Activated gamma-delta T cell treated with anti-CD3 and anti-CD28 coated beads, Interleukin-2, amount 50 U/mL, for 16 hours (primary cell): ENCODE measurements at regions not wholly inside any gene's neighbourhood (a gene's known extent, or its start where the extent isn't known, plus 50 kb on each side); places are given as distances from the start of the nearest gene placed in this dataset.
A peak's percentile ranks its signal among the peaks of the same experiment; 100 is the strongest.

Experiments used
- DNase-seq: peaks from one replicate; pipeline ENCODE4 v3.0.0-alpha.2; 2020; ENCODE audit warnings: low read depth

DNA sequence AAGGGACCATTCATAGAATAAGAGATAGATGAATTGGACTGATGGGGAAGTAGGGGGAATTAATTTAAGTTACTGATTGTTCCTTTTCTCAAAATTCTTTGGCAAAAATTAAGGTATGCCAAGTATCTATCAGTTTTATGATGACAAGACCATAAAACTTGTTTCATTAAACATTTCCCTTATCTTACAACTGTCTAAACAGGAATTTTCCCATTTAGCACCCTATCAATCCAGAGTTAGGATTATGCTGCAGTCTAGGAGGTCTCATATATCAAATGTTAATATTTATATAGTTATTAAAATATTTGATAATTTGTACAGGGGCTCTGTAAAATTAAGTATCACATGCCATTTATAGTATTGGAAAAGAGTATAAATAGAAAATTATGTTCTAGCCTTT is 51.5 kb upstream of the ARID1B start:
- DNase-seq: no peak

DNA sequence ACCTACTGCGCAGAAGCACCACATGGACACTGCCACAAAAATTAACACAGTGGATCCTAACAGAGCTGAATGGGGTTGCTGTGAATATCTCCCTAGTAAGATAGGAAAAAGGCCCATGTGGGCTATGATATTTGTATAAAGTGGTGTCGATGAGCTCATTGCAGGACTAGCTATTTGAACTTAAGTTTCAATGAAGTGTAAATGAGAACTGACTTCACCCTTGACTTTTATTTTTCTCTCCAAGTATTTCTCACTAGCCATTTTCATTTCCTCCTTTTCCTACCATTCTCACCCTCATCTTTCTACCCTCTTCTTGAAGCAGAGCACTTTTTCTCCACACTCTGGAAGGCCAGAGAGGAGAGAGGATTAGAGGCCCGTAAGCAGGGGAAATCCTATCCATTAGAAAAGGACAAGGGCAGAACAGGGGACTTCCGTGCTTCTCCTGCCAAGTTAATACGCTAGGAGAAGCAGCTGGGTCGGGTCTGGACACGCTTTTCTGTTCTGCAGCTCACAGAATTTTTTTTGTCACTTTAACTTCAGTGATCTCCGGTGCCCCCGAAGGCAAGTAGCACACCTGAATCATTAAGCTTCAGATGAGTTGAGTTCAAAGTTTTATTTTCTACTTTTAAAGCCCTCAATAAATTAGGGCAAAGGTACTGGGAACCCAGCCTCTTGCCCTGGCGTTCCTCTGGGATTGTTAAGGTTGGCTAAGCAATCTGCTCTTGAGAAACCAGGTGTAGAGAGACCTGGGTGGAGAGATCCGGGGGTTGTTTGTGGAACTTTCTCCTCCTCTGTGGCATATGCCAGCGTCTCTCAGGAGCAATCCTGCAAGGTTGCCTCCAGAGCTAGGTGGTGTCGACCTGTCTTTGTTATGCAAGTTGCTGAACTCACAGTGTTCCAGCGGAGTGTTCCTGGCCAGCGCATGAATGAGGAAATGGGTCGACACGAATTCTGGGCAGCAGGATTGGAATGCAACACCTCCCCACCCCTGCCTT is 56.2 kb upstream of the ARID1B start:
- no peak for DNase-seq

DNA sequence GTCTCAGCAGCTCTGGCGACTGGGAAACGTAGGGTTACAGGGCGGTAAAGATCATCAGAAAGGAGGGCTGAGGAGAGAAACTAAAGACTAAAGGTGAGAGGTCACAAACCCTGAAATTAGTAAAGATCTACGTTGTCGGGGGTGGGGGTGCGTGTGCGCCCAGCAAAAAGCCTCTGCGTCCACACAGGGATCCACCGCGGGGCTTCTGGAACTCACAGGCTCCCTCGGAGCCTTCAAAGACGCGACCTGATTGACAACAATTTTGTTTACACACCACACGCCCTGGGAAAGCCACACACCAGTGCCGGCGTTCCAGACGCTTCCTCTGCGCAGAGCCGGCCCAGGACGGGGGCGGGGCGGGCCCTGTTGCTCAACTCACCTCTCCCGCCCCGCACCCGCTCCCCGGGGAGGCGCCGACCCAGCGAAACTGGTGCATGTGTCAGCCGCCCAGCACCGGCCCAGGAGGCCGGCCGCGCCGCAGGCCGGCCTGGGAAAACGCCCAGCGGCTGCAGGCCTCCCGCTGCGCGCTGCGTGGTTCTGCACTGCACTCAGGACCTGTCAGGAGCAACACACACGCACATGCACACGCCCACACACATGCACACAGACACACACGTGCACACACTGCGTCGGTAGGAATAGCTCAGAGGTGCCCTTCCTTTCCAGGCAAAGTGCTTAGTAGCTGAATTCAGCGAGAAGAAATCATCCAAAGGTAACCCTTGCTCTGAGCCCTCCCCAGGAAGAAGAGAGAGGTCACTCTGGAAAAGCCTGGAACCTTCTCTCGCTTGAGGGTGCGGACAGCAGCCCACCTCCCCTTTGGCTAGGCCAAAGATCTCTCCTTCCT is 57.2 kb upstream of the ARID1B start:
- peak; percentile 43 for DNase-seq

DNA sequence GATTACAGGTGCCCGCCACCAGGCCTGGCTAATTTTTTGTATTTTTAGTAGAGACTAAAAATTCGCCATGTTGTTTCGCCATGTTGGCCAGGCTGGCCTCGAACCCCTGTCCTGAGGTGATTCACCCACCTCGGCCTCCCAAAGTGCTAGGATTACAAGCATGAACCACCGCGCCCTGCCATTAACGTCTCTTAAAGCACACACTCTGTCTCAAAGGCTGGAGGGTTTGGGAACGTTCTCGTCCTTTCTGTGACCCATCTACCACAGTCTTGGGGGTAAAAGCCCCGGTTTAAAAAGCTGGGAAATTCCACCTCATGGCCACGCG is 57.8 kb upstream of the ARID1B start:
- DNase-seq: no peak

DNA sequence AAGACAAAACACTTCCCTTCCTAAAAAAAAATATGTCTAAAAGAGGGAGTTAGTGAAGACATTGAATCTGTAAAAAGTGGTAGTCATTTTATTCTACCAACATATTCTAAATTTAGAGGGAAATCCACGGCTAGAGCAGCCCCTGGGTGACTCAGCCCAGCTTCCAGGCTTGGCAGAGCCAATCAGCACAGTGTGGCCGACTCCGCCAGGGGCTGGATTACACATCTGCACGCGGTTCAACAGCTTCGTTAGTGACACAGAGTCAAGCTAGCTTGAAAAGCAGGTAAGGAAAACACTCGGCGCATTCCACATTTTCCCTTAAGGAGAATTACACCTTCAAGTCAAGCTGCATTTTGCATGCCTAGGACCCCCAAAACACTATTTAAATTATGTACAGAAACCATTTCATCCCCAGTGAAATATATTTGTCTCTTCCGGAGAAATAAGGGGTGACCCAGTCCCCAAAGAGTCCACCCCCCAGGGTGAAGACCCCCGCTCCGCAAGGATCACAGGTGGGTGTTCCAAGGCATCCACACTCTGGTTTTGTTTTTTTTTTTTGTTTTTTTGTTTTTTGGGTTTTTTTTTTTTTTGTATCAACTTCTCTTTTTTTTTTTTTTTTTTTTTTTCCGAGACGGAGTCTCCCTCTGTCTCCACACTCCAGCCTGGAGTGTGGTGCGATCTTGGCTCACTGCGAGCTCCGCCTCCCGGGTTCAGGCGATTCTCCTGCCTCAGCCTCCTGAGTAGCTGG is 58.4 kb upstream of the ARID1B start:
- no peak for DNase-seq

DNA sequence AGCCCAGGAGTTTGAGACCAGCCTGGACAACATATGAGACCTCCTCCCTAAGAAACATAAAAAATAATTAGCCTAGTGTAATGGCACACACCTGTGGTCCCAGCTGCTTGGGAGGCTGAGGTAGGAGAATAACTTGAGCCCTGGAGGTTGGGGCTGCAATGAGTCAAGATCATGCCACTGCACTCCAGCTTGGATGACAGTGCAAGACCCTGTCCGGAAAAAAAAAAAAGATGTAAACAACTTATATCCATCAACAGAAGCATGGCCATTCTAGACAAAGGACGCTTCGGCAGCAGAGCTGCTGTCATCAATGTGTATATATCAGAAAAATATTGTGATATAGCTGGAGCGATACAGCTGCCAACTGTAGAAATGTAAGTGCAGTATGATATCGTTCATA is 59.6 kb upstream of the ARID1B start:
- no peak for DNase-seq

DNA sequence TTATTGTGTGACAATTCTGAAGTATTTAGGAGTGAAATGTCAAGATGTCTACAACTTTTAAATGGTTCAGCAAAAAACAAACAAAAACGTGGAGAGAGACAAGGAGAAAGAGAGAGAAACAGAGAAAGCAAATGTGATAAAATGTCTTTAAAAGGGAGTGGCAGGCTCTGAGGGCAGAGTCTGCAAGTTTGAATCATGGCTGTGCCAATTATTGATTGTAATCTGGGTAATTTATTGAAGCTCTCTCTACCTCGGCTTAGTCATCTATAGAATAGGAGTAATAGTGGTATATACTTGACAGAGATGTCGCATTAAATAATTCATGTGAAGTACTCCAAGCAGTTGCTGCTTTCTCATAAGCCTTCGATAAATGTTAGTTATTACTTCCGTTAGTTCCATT is 61.3 kb upstream of the ARID1B start:
- no peak for DNase-seq

DNA sequence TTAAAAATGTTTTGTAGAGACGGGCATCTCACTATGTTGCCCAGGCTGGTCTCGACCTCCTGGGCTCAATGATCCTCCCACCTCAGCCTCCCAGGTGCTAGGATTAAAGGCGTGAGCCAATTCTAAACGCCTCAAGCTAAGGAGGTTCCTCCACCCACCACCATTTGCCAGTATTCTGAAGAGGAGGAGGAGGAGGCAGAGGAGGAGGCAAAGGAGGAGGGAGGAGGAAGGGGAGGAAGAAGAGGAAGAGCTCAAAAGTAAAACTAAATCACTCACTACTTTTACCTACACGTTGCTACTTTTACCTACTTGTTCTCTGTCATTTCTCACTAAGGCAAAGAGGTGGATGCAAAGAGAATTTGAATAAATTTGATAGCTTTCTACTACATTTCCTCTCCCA is 63.6 kb upstream of the ARID1B start:
- DNase-seq: no peak

DNA sequence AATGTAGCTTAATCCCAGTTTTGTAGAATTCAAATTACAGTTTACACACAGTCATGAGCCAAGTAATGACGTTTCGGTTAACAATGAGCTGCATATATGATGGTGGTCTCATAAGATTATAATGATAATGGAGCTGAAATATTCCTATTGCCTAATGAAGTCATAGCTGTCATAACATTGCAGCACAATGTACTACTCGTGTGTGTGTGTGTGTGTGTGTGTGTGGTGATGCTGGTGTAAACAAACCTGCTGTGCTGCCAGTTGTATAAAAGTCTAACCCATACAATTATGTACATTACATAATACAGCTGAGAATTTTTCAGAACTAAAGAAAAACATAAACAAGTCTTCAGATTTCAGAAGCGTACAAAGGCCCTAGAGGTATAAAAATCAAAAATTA is 66.7 kb upstream of the ARID1B start:
- DNase-seq: no peak

DNA sequence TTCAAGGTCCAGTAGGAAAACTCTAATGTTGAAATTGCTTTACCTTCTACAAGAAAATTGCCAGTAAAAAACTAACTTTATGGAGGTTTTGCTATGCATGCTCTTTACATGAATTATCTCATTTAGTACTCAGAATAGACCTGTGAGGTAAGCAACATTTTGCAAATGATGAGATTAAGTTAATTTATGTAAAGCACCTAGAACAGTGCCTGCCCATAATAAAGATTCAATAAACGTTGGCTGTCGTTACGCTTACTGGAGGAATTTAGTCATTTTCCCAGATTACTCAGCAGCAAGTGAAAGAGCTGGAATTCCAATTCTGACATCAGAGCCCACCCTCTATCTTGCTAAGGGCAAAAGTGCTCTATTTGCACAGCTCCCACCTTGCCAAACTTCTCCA is 69.4 kb upstream of the ARID1B start:
- no peak for DNase-seq

DNA sequence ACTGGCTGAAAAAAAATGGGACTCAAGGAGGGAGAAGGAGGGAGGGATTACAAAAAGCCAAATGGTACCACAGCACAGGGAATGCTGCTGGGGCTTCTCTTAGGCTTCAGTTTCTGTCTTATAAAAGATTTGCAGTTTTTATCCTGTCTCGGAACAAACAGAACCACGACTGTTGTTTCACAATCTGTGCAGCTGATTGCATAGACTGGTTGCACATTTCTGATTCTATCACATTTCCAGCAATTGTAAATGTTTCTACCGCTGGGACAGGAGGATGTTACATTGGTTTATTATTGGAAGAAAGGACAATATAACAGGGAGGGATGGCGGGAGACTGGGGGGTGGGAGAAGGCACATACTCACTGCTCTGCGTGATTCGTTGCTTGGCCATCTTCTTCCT is 73.5 kb upstream of the ARID1B start:
- no peak for DNase-seq

DNA sequence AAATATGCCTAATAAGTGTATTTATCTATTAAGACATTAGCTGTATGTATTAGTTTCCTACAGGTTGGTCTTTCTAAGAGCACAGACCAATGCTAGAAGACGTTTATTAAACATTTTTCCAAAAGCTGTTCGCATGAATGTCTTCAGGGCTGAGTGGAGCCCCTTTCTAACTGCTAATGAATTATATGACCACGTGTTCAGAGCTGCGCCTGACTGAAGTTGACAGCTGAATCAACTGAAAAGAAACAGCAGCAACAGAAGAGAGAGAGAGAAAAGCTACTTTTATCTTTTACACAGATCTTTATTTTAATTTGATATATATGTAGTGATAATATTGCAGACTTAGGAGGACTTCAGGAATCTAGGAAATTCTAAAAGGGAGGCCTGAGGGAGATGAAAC is 75.2 kb upstream of the ARID1B start:
- DNase-seq: no peak

DNA sequence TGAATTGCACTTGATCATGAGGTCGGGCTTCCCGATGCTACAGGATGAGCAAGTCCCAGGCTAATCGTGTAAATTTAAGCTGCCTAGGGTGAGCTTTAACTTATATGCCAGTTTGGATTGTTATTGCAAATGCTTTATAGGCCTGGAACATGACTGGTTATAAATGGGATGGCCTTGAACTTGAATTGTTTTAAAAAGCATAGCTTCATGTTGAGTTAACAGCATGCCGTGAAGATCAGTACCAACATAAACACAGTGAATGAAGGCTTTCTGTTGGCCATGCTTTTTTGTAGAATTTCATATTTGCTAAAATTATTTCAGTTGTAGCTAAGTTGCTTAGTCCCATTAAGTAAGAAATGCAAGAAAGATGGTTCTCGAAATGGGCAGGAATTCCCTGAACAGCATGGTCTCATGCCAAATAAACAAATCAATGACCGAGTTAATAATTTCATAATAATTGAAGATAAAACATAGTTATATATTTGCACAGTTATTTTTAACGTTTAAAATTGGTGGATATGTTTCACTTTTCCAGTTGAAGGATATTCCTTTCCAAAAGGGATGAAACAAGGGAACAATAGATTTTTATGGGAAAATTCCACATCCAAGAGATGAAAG is 76.6 kb upstream of the ARID1B start:
- DNase-seq: no peak

DNA sequence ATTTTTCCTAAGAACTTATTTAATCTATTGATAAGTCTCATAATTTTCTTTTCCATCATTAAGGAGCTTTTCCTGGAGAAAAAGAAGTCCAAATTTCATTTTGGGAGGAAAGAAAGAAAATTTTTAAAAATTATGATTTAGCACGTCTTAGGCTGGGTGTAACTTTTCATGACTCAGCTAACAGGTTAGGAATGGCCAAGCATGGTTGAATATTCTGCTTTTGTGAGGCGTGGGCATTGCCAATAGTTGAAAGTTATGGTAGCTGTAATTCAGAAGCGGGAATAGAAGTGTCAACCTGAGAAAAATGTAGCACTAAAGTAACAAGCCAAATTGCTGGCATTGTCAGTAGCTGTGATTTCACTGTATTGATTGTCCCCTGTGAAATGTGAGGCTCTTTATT is 77.2 kb upstream of the ARID1B start:
- DNase-seq: no peak

DNA sequence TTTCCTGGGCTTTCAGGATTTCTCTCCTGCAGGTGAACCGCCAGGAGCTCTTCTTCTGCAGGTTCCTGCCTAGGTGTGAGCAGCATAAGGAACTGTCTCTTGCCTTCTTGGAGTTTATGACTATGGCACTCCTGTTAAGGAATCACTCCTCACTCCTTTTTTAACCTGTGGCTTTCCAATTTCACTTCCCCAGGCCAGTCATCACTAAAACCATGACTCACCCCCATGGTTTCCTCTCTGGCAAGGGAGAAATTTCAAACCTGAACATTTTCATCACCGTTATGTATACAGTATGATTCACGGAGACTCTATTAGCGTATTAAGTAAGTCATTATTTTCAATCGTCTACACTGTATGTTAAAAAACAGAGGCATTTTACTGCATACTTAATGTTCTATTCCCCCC is 78.2 kb upstream of the ARID1B start:
- DNase-seq: no peak

DNA sequence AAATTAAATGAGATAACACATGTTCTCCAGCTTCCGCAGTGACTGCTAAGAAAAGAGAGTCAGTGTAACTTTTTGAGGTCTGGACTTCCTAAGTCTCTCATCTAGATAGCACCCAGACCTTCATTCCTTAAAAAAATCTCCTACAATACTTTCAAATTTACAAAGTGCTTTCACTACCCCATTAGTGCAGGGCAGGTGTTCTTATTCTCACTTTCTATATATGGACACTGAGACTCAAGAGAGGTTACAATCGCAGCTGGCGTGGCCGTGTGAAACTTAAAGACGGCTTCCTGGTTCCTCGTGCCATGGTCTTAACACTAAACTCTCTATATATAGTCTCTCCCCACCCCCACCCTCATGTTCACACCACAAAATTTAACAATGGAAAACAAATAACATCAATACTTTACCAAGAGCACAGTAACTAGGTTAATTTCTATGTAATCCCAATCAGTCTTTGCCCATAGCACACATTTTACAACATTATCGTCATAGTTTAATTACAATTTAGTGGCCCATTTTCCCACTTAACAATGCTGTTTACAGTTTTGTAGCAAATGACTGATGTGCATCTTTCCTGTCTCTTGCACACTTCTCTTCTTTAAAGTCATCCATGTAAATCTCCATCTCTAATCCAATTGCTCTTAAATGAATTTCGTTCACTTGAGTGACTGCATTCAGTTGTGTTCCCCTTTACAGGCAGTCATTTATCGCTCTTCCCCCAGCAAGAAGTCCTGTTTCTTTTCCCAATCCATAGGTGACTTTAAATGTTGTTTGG is 78.8 kb upstream of the ARID1B start:
- DNase-seq: no peak

DNA sequence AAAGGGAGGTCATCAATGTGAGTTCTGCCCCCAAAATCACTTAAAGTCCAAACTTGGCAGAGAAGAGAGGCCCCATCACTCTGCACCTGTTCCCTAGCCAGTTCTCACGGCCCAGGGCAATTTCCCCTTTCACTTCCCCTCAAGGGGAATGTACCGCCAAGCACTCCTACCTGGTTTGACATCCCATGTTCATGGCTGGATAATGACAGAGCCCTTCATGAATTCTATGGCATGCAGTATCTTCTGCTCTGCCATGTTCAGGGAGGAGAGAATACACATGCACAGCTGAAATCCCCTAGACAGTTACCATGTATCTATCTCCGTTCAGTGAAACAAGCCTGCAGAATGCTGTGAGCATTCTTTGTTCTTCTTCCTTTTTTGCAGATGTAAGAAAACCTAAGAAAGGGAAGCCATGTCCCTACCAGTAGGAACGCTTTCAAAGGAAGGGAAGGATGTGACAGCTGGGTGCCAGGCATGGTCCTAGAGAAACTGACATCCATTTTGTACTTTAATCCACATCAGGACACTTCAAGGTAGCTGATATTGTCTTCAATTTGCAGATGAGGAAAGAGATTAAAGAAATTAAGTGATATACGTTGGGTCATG is 79.8 kb upstream of the ARID1B start:
- DNase-seq: no peak

DNA sequence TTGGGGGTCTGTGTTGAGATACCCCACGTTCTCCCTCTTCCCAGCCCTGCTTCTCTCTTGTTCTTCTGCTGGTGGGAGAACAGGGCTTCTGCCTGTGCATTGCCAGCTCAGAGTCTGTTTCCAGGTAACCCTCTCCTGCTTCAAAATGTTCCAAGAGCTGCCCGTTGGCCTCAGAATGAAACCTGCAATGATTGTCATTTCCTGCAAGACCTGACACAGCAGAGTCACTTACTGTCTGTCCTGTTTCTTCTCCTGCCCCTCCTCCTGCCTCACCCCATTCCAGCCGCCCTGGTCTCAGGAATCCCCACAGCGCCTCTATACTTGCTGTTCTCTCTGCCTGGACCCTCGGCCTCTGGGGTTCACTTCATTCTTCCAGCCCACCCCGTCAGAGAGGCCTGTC is 81.4 kb upstream of the ARID1B start:
- no peak for DNase-seq

DNA sequence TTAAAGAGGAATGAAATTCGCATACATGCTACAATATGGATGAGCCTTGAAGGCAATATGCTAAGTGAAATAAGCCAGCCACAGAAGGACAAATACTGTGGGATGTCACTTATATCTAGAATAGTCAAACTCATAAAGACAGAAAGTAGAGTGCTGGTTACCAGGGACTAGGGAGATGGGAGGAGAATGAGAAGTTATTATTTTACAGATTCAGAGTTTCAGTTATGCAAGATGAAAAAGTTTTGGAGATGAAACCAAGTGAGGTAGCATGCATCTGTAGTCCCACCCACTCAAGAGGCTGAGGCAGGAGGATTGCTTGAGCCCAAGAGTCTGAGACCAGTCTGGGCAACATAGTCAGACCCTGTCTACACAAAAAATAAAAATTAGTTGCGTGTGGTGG is 82.5 kb upstream of the ARID1B start:
- DNase-seq: no peak

DNA sequence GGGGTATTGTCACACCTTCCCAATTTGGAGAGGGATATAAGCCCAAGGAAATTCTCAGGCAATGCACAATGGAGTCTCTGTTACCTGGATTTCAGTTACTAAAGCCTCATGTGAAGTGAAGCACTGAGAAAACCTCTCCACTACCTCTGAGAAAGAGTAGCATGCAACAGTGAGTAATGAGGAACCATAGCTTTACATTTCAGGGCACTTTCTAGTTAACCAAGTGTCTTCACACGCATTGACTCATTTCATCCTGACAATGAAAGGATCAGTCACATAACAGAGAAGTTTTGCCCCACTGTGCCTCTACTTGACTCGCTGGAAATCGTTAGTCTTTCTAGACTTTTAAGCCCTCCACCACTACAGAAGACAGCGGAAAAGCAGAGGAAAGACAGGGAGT is 86.2 kb upstream of the ARID1B start:
- no peak for DNase-seq

DNA sequence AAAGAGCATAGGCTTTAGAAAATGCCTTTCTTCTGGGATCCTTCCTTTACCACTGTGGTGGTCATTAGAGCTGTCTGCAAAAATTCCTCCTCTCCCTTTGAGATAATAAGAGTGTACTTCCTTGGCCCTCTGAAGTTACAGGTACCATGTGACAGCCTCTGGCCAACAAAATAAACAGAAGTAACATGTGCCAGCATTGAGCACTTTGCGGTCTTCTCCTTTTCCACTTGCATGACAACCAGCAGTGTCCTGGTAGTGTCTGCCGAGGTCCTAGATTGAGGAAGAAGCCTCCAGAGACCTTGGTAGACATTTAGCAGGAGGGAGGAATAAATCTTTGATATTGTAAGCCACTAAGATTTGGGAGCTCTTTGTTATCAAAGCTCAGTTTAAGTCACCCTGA is 87.5 kb upstream of the ARID1B start:
- DNase-seq: no peak
